Effector CD8-positive, alpha-beta T cell (primary cell): ENCODE measurements at regions not wholly inside any gene's neighbourhood (a gene's known extent, or its start where the extent isn't known, plus 50 kb on each side); places are given as distances from the start of the nearest gene placed in this dataset.

Source experiments
- DNase-seq: peaks from one replicate; lab custom pipeline; 2025; lab: John Stamatoyannopoulos, UW

- no peak for DNase-seq
Observed at GRCh38 chr20:40769677-40770285, 80.7 kb upstream of the MAFB start.

GRCh38 chr20:40770564-40771307 lies 81.7 kb upstream of the MAFB start:
- DNase-seq, result no peak

DNA sequence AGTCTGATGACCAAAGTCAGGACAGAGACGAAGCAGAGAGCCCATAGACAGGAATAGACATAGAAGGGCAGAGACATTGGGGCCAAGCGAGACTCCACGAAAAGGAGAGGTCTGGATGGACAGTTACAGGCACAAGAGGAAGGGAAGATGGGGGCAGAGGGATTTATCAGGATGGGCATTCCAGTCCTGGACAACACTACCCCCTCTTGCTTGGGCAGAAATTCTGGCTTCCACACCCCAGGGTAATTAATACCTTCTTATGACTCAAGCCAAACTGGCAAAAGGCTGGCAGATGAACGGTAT lies 82.2 kb upstream of the MAFB start:
- no peak for DNase-seq

- DNase-seq, result no peak
Observed at GRCh38 chr20:40771848-40772511, 82.9 kb upstream of the MAFB start.

GRCh38 chr20:40773376-40773775 lies 84.3 kb upstream of the MAFB start:
- DNase-seq, result no peak

DNA sequence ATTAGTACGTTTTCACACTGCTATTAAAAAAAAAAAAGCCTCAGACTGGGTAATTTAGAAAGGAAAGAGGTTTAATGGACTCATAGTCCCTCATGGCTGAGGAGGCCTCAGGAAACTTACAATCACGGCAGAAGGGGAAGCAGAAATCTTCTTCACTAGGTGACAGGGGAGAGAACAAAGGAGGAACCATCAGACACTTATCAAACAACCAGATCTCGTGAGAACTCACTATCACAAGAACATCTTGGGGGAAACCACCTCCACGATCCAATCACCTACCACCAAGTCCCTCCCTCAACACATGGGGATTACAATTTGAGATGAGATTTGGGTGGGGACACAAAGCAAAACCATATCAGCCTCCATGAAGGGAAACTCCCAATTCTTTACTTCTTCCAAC lies 85.2 kb upstream of the MAFB start:
- no peak for DNase-seq

DNA sequence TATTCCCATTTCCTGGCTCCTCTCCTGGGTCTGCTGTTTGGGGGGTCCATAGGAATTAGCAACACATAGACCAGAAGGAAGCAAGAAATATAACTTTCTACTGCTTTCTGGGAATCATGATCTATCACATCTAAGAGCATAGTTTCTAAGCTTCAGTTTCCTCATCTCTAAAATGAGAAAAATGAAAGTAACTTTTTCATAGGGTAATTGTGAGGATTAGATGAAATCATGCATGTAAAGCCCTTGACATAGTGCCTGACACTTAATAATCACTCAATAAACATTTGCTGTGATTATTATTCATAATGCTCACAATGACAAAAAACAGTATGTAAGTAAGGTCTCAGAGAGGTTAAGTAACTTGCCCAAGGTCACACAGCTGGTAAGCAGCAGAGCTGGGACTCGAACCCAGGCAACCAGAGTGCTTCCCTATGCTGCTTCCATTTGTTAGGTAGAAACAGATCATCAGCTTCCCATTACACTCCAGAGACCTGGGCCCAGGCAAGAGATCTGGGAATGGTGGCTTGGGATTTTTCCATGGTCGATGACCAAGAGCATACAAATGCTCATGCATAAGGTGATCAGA lies 86.6 kb upstream of the MAFB start:
- DNase-seq, result no peak

DNA sequence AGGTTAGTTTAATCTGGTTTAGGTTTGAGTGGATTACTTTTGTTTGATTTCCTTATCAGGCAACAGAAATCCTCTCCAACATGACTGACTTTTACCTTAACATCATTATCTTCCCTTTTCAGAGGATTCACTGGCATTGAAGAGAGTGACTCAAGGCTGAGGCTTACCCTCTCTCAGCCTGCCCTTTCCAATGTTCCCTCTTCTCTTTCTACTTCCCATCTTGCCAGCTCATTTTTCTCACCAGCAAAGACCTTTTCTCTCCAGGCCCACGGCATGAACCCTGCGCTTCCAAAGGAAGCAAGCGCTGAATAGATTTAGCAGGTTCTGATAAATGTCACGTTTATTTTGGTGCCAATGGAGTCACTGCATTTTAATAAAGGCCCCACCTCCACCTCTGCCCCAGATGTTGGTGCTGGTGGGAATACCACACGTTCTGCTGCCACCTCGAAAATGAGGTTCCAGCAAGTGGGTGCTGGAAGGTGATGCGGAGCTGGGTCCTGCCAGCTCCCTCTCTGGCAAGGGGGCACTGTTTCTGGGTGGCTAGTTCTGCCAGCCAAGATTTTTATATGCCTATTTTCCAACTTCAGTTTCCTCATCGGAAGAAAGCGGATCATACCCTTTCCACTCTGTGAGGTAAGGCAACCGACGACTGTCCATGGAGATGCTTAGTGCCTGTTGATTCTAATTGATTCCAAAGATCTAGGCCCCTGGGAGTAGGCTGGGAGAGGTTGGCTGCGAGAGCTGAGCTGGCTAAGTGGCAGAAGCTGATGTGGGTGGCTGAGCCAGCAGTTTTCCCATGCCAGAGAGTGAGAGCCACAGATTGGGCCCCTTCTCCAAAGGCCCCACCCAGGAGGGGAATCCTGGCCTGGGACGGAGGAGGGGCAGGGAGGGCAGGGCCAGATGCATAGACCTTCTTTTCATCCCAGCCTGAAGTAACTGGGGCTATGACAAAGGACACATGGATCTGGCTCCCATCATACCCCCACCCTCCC lies 87.7 kb upstream of the MAFB start:
- DNase-seq, result no peak

GRCh38 chr20:40777653-40778052 lies 88.6 kb upstream of the MAFB start:
- DNase-seq, result no peak

GRCh38 chr20:40778894-40779496 lies 90.0 kb upstream of the MAFB start:
- DNase-seq, result no peak

- no peak for DNase-seq
Observed at GRCh38 chr20:40781327-40782042, 92.4 kb upstream of the MAFB start.

DNA sequence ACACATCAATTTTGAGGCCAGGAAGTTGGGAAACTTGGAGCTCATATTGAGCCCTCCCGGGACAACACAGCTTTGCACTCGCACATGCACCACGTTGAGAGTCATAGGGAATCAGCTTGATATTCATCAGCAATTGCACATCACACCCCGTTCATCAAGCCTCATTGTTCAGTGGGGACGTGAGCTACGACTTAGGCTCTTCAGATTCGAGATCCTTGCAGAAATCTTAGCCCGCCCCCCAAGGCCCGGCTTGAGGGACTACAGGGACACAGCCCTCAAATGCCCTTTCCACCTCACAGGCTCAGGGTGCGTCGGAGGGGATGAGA lies 93.0 kb upstream of the MAFB start:
- DNase-seq, result no peak

DNA sequence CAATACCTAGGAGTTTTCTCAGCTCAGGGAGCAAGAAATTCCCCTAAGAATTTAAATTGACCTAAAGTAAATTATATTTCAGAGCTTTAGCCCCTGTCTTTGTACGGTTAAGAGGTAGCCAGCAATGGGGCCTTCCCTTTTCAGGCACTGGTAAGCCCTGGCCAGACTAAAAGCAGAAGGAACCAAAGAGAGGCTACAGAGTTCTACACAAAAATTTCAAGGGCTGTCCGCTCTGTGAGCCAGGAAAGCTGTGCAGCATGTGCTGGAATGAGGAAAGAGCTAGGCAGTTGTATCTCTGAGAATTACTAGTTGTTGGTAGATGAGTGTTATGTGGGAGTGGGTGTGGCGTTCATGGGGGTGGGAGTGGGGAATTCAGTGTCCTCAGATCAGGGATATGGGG lies 96.3 kb upstream of the MAFB start:
- DNase-seq, result no peak

DNA sequence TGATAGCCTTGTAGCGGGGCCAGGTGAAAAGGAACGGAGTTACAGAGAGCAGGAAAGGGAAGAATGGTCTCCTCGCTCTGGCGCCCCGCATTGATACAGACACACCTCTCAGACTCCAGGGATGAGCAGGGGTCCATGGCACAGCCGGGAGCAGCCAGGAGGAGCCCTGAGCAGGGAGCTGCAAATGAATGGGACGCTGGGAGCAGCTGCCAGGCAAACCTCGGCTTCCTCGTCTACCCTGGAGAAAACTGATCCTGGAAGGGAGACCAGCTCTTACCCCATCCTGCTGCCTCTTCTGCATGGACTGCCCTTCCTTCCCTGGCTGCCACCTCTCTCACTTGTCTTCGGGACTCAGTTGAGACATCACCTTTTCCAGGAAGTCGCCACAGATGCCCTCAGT lies 97.3 kb upstream of the MAFB start:
- DNase-seq, result no peak

- no peak for DNase-seq
Observed at GRCh38 chr20:40787941-40788340, 98.9 kb upstream of the MAFB start.

DNA sequence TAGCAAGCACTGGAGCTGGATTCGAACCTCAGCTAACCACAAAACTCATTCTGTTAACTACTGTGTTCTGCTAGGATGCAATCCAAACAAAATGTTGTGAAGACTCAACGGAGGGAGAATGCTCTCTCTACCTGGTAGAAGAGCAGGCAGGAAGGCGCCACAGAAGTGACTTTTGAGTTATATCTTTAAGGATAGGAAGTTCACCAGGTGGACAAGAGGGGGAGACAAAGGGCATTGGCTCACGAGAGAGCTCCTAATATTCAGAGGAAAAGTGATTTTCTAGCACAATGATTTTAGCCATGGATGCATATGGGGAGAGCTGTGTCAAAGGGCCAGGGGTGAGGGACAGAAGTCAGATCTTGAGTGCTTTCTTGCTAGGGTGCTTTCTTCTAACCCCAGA lies 108.4 kb upstream of the MAFB start:
- no peak for DNase-seq

GRCh38 chr20:40798066-40798465 lies 109.0 kb upstream of the MAFB start:
- no peak for DNase-seq

DNA sequence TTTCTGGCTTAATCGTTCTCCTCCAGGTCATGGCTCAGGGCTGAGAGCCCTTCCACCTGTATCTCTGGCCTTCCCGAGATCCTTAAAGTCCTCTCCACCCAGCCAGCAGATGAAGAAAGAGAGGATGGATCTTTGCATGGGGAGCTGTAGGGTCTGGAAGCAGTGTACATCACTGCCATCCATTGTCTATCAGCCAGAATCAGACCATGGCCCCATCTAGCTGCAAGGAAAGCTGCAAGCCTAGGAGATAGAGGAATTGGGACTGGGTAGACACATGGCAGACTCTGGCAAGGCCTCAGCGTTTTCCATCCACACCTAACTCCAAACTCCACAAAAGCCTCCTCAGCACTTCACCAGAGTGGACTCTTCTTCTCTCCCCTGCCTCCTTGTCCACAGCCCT lies 113.8 kb upstream of the MAFB start:
- DNase-seq, result no peak

- no peak for DNase-seq
Observed at GRCh38 chr20:40803381-40803780, 114.3 kb upstream of the MAFB start.

DNA sequence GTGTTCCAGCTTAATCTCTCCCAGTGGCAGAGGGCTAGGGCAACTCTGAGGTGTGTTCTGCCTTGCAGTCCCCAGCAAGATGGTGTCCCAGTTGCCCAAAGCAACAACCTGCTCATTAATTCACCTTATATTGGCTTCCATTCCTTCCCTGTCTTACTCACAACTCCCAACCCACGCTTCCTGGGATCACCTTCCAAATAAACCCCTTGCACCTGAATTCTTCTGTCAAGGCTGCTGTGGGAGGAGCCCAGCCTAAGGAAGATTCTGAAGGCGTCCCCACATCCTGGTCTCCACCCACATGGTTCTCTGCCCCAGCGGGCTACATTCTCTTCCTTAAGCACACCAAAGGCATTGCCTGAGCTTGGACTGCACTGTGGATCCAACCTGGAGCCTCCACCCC lies 116.6 kb upstream of the MAFB start:
- no peak for DNase-seq
